ENCODE measurements at regions not wholly inside any gene's neighbourhood (a gene's known extent, or its start where the extent isn't known, plus 50 kb on each side); places are given as distances from the start of the nearest gene placed in this dataset.

GRCh38 chr10:111612273-111612672 is 535.4 kb downstream of the ADRA2A start:
- ChIA-PET POLR2A (ENCODE audit: partially characterized antibody) (no interaction called here), CTCF (ENCODE audit: partially characterized antibody) (interaction anchor here (1.0 kb wide), 1 partner anchor 13 kb away, joined by 4 read pairs; no protein-coding TSS in a partner anchor)
- no peak overlapping the region for H4K91ac ChIP-seq (replicated peaks; ENCODE audit: insufficient read length, low read length)
- WGBS, 2 experiments (ENCODE audit: extremely low coverage in 1 of 2, insufficient coverage in 1 of 2, insufficient read length in 1 of 2, insufficient replicate concordance in 2 of 2, low coverage in 1 of 2, low lambda C conversion rate in 2 of 2, missing lambda C conversion rate in 1 of 2) = 100% methylated on average over 1 of the region's 1 CpG; no CpG with 5 or more reads in 1 of the 2 experiments
- no peak overlapping the region for H2BK120ac ChIP-seq (replicated peaks; ENCODE audit: low read depth, low read length)
- H2BK15ac ChIP-seq (ENCODE audit: low read length) = no peak overlapping the region
- no peaks in the 10 kb centered on the region for H3K36me3 ChIP-seq (ENCODE audit: control insufficient read depth in 2 of 4, insufficient read depth in 4 of 4, low read length in 3 of 4)
- H3K4me3 ChIP-seq (ENCODE audit: extremely low read depth in 1 of 4, insufficient read depth in 2 of 4, low read depth in 3 of 4, low read length in 4 of 4) = no peak overlapping the region
- no peak overlapping the region for H4K8ac ChIP-seq (ENCODE audit: extremely low read depth, insufficient read depth, low read length)
- no peak overlapping the region for H3K18ac ChIP-seq (ENCODE audit: extremely low read depth, low read length)
- FAIRE-seq (no peak), DNase-seq (ENCODE audit: low read depth in 1 of 2, low spot score in 2 of 2) (no peak)
- no peaks in the 10 kb centered on the region for H3K79me1 ChIP-seq (ENCODE audit: low read depth, low read length)
- TF ChIP-seq CTCF (IDR thresholded peaks at IDR 0.05; ENCODE audit: control extremely low read depth in 1 of 3, insufficient read depth in 1 of 3, low read depth in 1 of 3, low read length in 3 of 3) (no peak), RFX5 (IDR thresholded peaks at IDR 0.05; ENCODE audit: borderline replicate concordance, low read depth, low read length) (no peak), BACH1 (IDR thresholded peaks at IDR 0.05; ENCODE audit: low read length) (no peak), RAD21 (IDR thresholded peaks at IDR 0.05 in 1 of 2, conservative IDR thresholded peaks at IDR 0.05 in 1 of 2; ENCODE audit: low read depth in 2 of 2, low read length in 2 of 2) (no peak)
- no peak overlapping the region for H2AFZ ChIP-seq (ENCODE audit: low read length)
- H4K5ac ChIP-seq (ENCODE audit: insufficient read length, low read depth, low read length) = no peak overlapping the region
- no peaks in the 10 kb centered on the region for H4K20me1 ChIP-seq (replicated peaks in 1 of 2; ENCODE audit: control insufficient read depth in 1 of 2, insufficient read depth in 2 of 2, low read length in 2 of 2)
- H3K4ac ChIP-seq (replicated peaks; ENCODE audit: insufficient read length, low read depth, low read length) = no peak overlapping the region
- H3K23ac ChIP-seq (ENCODE audit: insufficient read length) = no peak overlapping the region
- no peak overlapping the region for H2AK5ac ChIP-seq (ENCODE audit: low read depth, low read length)
- H2BK12ac ChIP-seq (ENCODE audit: low read depth, low read length) = no peak overlapping the region
- no peak overlapping the region for H2BK20ac ChIP-seq (ENCODE audit: low read length)
- no peak overlapping the region for H3K14ac ChIP-seq (ENCODE audit: insufficient read length)
- H3K27ac ChIP-seq (ENCODE audit: low read depth, low read length) = no peak overlapping the region
- H3K4me1 ChIP-seq (replicated peaks in 1 of 4; ENCODE audit: control insufficient read depth in 3 of 4, insufficient read depth in 4 of 4, low read length in 3 of 4) = no peaks in the 10 kb centered on the region
- no peaks in the 10 kb centered on the region for H3K79me2 ChIP-seq (ENCODE audit: control insufficient read depth in 1 of 2, insufficient read depth in 2 of 2, low read length in 2 of 2)
- no peak overlapping the region for H2BK5ac ChIP-seq (ENCODE audit: low read depth, low read length)
- no peak overlapping the region for H3K56ac ChIP-seq (replicated peaks; ENCODE audit: insufficient read length, low read depth, low read length)
- no peaks in the 10 kb centered on the region for H3K27me3 ChIP-seq (replicated peaks in 1 of 4; ENCODE audit: control insufficient read depth in 3 of 4, extremely low read depth in 1 of 4, insufficient read depth in 3 of 4, low read length in 3 of 4)
- H3K9ac ChIP-seq (replicated peaks in 1 of 4; ENCODE audit: extremely low read depth in 1 of 4, low read depth in 3 of 4, low read length in 3 of 4) = no peak overlapping the region
- no peaks in the 10 kb centered on the region for H3K9me3 ChIP-seq (ENCODE audit: insufficient read depth in 2 of 2, low read depth in 1 of 2, low read length in 1 of 2)
- H3K23me2 ChIP-seq (ENCODE audit: low read depth, low read length) = no peaks in the 10 kb centered on the region
- no peak overlapping the region for H3K4me2 ChIP-seq (ENCODE audit: insufficient read depth in 1 of 2, low read depth in 2 of 2, low read length in 2 of 2)

Data from H1 (cell line).